ENCODE measurements at regions not wholly inside any gene's neighbourhood (a gene's known extent, or its start where the extent isn't known, plus 50 kb on each side); places are given as distances from the start of the nearest gene placed in this dataset.

GRCh38 chr1:14106126-14106525 is 406.1 kb downstream of the PRDM2 start:
- ChIA-PET POLR2A (ENCODE audit: unreplicated experiment) (no interaction called here), CTCF (no interaction called here)
- no peak overlapping the region for H2AFZ ChIP-seq
- no peaks in the 10 kb centered on the region for H3K9me3 ChIP-seq (ENCODE audit: insufficient read depth, low read depth)
- no peaks in the 10 kb centered on the region for H3K79me2 ChIP-seq (ENCODE audit: low read depth)
- H3K36me3 ChIP-seq (ENCODE audit: low read depth) = no peaks in the 10 kb centered on the region
- no peaks in the 10 kb centered on the region for H3K27me3 ChIP-seq (ENCODE audit: insufficient read depth, low read depth)
- no peaks in the 10 kb centered on the region for H3K4me1 ChIP-seq (replicated peaks; ENCODE audit: insufficient read depth)
- no peaks in the 10 kb centered on the region for H3F3A ChIP-seq (ENCODE audit: insufficient read depth, low read depth)
- no TSS peak for BruUV-seq (replicated peaks)
- no peaks in the 10 kb centered on the region for H3K9me2 ChIP-seq (ENCODE audit: insufficient read depth)
- intact Hi-C loops (cut with micrococcal nuclease; ENCODE audit: unreplicated experiment) = no loop called here
- no peaks in the 10 kb centered on the region for H4K20me1 ChIP-seq (ENCODE audit: insufficient read depth)
- no peak overlapping the region for H3K4me2 ChIP-seq
- DNase-seq = no peak
- H3K4me3 ChIP-seq = no peak overlapping the region
- H3K27ac ChIP-seq = no peak overlapping the region
- TF ChIP-seq CTCF (conservative IDR thresholded peaks at IDR 0.05) (no peak), EZH2 (IDR thresholded peaks at IDR 0.05; ENCODE audit: low read depth) (no peak)

- DNase-seq = no peak
- Histone ChIP-seq H2AFZ (no peak overlapping the region), H3K79me2 (ENCODE audit: low read depth) (no peaks in the 10 kb centered on the region), H3K27me3 (ENCODE audit: insufficient read depth, low read depth) (no peaks in the 10 kb centered on the region), H3K4me3 (no peak overlapping the region), H3K27ac (no peak overlapping the region), H3K36me3 (ENCODE audit: low read depth) (no peaks in the 10 kb centered on the region), H3K9me3 (ENCODE audit: insufficient read depth, low read depth) (no peaks in the 10 kb centered on the region), H3K4me2 (no peak overlapping the region), H3K9me2 (ENCODE audit: insufficient read depth) (no peaks in the 10 kb centered on the region), H3F3A (ENCODE audit: insufficient read depth, low read depth) (no peaks in the 10 kb centered on the region), H3K4me1 (replicated peaks; ENCODE audit: insufficient read depth) (no peaks in the 10 kb centered on the region), H4K20me1 (ENCODE audit: insufficient read depth) (no peaks in the 10 kb centered on the region)
- intact Hi-C loops (cut with micrococcal nuclease; ENCODE audit: unreplicated experiment) = no loop called here
- no TSS peak for BruUV-seq (replicated peaks)
- ChIA-PET CTCF (no interaction called here), POLR2A (ENCODE audit: unreplicated experiment) (no interaction called here)
- TF ChIP-seq CTCF (conservative IDR thresholded peaks at IDR 0.05) (no peak), EZH2 (IDR thresholded peaks at IDR 0.05; ENCODE audit: low read depth) (no peak)
Observed at GRCh38 chr1:14106679-14107313, 406.8 kb downstream of the PRDM2 start.

- H3K4me2 ChIP-seq = no peak overlapping the region
Observed at GRCh38 chr1:14108356-14109275, 408.6 kb downstream of the PRDM2 start.

More at GRCh38 chr1:14108356-14109275, 408.6 kb downstream of the PRDM2 start:
- Histone ChIP-seq H3K27ac (no peak overlapping the region), H3K27me3 (ENCODE audit: insufficient read depth, low read depth) (no peaks in the 10 kb centered on the region), H2AFZ (no peak overlapping the region), H3K4me3 (no peak overlapping the region), H3K36me3 (ENCODE audit: low read depth) (no peaks in the 10 kb centered on the region), H3F3A (ENCODE audit: insufficient read depth, low read depth) (no peaks in the 10 kb centered on the region), H4K20me1 (ENCODE audit: insufficient read depth) (no peaks in the 10 kb centered on the region), H3K79me2 (ENCODE audit: low read depth) (no peaks in the 10 kb centered on the region), H3K4me1 (replicated peaks; ENCODE audit: insufficient read depth) (no peaks in the 10 kb centered on the region), H3K9me3 (ENCODE audit: insufficient read depth, low read depth) (no peaks in the 10 kb centered on the region), H3K9me2 (ENCODE audit: insufficient read depth) (no peaks in the 10 kb centered on the region)
- BruUV-seq (replicated peaks) = no TSS peak
- ChIA-PET CTCF (no interaction called here), POLR2A (ENCODE audit: unreplicated experiment) (no interaction called here)
- intact Hi-C loops (cut with micrococcal nuclease; ENCODE audit: unreplicated experiment) = no loop called here
- no peak for DNase-seq
- TF ChIP-seq CTCF (conservative IDR thresholded peaks at IDR 0.05) (no peak), EZH2 (IDR thresholded peaks at IDR 0.05; ENCODE audit: low read depth) (no peak)

All from PC-9 (cell line).